ENCODE measurements at regions not wholly inside any gene's neighbourhood (a gene's known extent, or its start where the extent isn't known, plus 50 kb on each side); places are given as distances from the start of the nearest gene placed in this dataset.
"Not testable (repeated sequence)": the region's sequence is repeated elsewhere in the genome, so short reads cannot be mapped to it uniquely, and the experiment has no call there.

DNA sequence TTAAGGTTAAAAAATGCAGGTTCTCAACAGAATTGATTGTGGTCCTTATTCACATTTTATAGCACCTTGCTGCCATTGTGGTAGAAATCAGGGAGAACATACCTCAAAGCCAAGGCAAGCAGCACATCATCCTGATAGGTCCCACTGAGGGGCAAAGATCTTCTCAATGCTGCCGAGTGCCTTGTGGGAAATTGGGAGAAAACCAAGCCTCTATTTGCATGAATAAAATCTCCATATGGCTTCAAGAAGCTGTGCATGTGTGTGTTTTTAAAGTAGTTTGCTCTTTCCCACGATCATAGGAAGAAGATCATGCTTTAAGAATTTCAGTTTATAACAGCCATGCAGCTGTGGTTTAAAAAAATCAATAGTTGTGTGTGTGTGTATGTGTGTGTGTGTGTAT, 216.9 kb upstream of the FBXL7 start:
- Mint-ChIP-seq H3K9me3 (peaks cover 2 to 6% (median 4%) of the 10 kb centered on the region in 3 donors), H3K27me3 (no peaks in the 10 kb centered on the region), H3K27ac (no peak overlapping the region), H3K4me1 (no peaks in the 10 kb centered on the region), H3K36me3 (no peaks in the 10 kb centered on the region), H3K4me3 (no peak overlapping the region)

DNA sequence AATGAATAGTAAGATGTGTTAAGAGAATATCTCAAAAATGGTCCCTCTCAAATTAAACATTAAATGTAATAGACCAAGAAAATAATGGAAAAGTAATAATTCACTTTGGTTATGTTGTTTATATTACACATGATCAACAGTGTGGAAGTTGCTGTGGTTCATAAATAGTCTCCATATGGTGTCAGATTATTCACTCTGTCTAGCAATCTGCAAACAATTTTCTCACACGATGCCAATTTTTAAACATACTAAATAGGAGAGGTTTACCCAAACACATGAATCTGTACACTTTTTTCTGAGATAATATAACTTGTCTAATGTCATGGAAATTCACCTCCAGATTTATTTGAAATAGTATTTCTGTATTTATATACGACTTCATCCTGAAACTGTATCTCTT, 217.4 kb upstream of the FBXL7 start:
- H3K9me3 Mint-ChIP-seq: peaks cover 4 to 6% (median 4%) of the 10 kb centered on the region in 3 donors
- no peak overlapping the region for H3K27ac Mint-ChIP-seq
- no peak overlapping the region for H3K4me3 Mint-ChIP-seq
- no peaks in the 10 kb centered on the region for H3K36me3 Mint-ChIP-seq
- no peaks in the 10 kb centered on the region for H3K27me3 Mint-ChIP-seq
- H3K4me1 Mint-ChIP-seq: no peaks in the 10 kb centered on the region

DNA sequence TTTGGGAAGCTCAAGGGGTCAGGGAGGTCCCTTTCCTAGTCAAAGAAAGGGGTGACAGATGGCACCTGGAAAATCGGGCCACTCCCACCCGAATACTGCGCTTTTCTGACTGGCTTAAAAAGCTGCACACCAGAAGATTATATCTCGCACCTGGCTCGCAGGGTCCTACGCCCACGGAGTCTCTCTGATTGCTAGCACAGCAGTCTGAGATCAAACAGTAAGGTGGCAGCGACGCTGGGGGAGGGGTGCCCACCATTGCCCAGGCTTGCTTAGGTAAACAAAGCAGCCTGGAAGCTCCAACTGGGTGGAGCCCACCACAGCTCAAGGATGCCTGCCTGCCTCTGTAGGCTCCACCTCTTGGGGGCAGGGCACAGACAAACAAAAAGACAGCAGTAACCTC, 228.4 kb upstream of the FBXL7 start:
- not testable (repeated sequence) for H3K36me3 Mint-ChIP-seq

DNA sequence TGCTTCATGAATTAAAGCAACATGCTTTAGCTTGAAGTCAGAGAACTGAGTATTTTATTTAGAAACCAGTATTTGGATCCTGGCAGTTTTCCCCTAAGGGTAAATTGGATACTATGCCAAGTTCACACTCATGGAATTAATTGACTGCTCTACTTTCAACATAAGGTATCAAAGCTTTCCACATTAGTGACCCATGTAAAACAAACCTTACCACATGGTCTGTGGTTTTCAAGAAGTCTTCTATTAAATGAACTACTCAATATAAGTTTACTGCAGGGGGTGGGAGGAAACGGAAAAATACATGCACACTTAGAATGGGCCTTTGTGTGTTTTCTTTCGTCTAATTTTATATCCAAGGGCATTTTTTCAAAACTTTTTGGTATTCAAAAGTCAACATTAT, 232.0 kb upstream of the FBXL7 start:
- no peaks in the 10 kb centered on the region for H3K4me1 Mint-ChIP-seq
- no peak overlapping the region for H3K4me3 Mint-ChIP-seq
- H3K36me3 Mint-ChIP-seq: no peaks in the 10 kb centered on the region
- no peaks in the 10 kb centered on the region for H3K27me3 Mint-ChIP-seq
- H3K9me3 Mint-ChIP-seq: peaks cover 0 to 4% (median 4%) of the 10 kb centered on the region in 3 donors
- H3K27ac Mint-ChIP-seq: no peak overlapping the region

More for the DNA sequence above, 228.4 kb upstream of the FBXL7 start:
- not testable (repeated sequence) for H3K9me3 Mint-ChIP-seq, H3K4me1 Mint-ChIP-seq, H3K27me3 Mint-ChIP-seq, H3K27ac Mint-ChIP-seq, H3K4me3 Mint-ChIP-seq

DNA sequence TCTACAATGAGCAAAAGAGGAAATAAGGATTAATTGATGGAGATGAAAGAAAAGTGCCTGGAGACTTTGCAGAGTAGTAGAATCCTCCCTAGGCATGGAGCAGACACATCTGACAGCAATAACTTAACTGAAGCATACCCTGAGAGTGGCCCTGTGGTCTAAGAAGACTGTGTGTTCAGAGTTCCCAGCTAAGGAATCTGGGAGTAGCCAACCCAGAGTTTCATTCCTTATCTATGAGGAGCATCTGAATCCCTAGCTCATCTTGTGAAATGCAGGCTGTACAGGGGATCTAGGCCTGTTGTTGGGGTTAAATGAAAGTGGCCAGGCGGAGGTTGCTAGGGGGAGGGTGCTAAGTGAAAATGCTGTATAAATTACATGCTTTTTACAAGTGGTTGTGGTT, 233.1 kb upstream of the FBXL7 start:
- no peaks in the 10 kb centered on the region for H3K27me3 Mint-ChIP-seq
- H3K4me3 Mint-ChIP-seq: no peak overlapping the region
- no peak overlapping the region for H3K27ac Mint-ChIP-seq
- H3K4me1 Mint-ChIP-seq: no peaks in the 10 kb centered on the region
- no peaks in the 10 kb centered on the region for H3K36me3 Mint-ChIP-seq
- H3K9me3 Mint-ChIP-seq: peaks cover 2 to 6% (median 4%) of the 10 kb centered on the region in 3 donors

DNA sequence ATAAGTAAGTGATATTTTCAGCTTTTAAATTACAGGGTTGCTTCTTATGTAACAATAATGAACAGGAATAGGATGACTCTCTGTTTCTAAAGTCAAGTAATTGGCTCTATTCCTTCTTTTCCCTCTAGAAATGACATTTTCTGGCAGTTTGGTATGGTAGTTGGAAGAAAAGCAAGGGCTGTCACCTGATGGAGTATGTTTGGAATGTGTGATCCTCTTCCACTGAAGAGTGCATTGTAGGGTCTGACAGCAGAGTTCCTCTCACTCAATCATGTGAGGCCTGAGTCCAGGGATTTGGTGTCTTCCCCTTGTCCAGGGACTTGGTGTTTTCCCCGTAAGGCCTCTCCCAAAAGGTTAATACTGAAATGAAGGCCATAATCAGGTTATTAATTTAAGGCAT, 233.8 kb upstream of the FBXL7 start:
- H3K9me3 Mint-ChIP-seq: peaks cover 2 to 6% (median 4%) of the 10 kb centered on the region in 3 donors
- H3K4me3 Mint-ChIP-seq: no peak overlapping the region
- H3K36me3 Mint-ChIP-seq: no peaks in the 10 kb centered on the region
- no peaks in the 10 kb centered on the region for H3K4me1 Mint-ChIP-seq
- no peak overlapping the region for H3K27ac Mint-ChIP-seq
- H3K27me3 Mint-ChIP-seq: no peaks in the 10 kb centered on the region

DNA sequence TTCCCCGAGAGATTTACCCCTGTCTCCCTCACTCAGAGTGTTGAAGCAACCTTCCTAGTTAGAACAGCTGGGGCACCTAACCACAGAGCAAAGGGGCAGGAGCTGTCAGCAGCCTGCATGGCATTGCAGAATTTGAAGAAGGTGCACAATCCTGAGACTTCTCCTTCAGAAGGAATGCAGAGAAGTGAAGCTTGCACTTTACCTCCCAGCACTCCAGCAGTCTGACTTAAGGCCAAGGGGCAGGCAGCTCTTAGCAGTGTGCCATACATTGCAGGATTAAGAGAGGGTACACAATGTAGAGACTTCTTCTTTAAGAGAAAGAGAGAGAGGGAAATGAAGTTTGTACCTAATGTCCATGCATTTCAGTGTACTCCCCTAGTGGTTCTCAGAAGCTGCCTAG, 236.0 kb upstream of the FBXL7 start:
- H3K4me3 Mint-ChIP-seq: no peak overlapping the region

DNA sequence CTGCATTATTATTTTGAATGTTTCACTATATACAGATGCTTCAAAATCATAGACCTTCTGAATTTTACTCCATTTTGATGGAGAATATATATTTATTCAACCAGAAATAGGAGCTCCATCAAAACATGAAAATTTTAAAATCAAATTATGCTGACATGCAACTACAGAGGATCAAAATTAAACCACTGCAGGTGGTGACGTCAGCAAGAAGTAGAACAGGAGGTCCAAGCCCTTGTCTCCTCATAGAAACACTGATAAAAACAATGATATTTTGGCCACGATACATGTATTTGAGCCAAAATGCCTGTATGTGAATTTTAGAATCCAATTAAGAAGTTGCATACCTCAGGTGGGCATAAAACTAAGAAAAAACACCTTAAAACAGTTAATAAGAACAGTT, 236.6 kb upstream of the FBXL7 start:
- peaks cover 1 to 4% (median 2%) of the 10 kb centered on the region in 3 donors for H3K9me3 Mint-ChIP-seq
- no peak overlapping the region for H3K27ac Mint-ChIP-seq
- no peaks in the 10 kb centered on the region for H3K36me3 Mint-ChIP-seq
- H3K4me1 Mint-ChIP-seq: no peaks in the 10 kb centered on the region
- H3K4me3 Mint-ChIP-seq: no peak overlapping the region
- H3K27me3 Mint-ChIP-seq: no peaks in the 10 kb centered on the region

More for the DNA sequence above, 236.0 kb upstream of the FBXL7 start:
- Mint-ChIP-seq H3K27ac (no peak overlapping the region), H3K36me3 (no peaks in the 10 kb centered on the region), H3K27me3 (no peaks in the 10 kb centered on the region), H3K9me3 (peaks cover 2 to 4% (median 4%) of the 10 kb centered on the region in 3 donors), H3K4me1 (no peaks in the 10 kb centered on the region)

DNA sequence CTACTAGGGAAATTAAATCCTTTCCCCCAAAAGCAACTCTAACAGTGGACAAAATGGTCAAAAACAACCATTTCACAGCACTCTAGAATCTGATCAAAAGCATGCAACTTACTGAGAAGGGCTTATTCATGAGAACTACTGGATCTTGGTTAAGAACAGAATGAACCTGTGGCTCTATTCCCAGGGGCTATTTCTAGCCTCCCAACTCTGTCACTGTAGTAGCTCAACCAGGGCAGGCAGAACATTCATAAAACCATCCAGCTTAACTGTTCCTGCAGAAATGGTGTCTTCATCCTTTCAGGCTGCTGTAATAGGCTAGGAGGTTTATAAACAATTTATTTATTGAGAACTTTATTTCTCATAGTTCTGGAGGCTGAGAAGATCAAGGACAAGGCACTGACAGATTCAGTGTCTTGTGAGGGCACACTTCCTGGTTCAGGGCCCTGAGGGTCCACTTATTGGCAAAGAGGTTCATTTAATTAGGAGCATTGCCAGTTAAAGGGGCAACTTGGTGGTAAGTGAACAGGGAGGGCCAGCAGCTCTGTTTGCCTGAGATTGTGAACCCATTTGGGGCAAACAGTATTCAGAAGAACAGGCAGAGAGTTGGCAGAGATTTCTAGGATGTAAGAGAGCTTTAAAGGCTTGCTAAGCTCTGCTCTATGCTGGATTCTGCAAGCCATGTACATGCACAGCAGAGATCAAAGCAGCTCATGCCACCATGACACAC, 238.5 kb upstream of the FBXL7 start:
- Mint-ChIP-seq H3K4me3 (no peak overlapping the region), H3K4me1 (no peaks in the 10 kb centered on the region), H3K27ac (no peak overlapping the region), H3K9me3 (peaks cover 1 to 4% (median 2%) of the 10 kb centered on the region in 3 donors), H3K27me3 (no peaks in the 10 kb centered on the region), H3K36me3 (no peaks in the 10 kb centered on the region)

DNA sequence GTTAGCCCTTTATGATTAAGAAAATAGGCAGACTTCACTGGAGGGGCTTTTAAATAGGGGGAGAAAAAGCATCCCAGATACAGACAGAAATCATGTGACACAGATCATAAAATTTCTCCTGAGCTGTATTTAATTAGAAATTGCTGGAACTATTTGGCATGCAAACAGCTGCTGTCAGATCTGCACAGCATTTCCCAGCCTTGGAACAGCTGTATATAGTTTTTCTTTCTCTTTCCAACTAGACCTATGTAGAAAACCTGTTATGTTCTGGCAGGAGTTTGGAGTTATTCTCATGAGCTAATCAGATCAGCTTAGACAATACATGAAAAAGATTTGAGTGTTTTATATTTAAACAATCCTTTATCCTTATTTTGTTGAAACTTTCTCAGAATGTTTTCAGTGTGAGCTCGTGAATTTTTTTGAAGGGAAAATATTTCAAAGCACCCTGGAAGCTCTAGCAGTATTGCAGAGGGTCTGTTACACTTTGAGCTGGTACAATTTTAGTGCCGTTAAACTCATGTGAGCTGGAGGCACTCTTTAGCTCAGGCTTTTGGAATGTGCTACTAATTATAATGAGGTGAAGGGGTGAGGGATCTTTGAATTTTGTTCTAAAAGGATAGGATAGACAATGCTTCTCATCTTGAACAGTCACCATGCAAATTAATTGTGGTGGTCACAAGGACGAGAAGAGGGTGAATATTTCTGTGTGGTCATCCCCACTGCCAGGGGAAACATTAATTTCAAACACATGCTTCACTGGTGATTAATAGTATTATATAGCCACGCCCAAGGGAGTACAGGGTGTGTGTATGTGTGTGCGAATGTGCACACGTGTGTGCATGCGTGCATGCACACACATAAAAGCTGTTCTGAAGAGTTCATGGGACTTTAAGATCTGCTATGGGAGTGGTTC, 239.4 kb upstream of the FBXL7 start:
- Mint-ChIP-seq H3K9me3 (peaks cover 0 to 2% (median 1%) of the 10 kb centered on the region in 3 donors), H3K4me3 (no peak overlapping the region)

DNA sequence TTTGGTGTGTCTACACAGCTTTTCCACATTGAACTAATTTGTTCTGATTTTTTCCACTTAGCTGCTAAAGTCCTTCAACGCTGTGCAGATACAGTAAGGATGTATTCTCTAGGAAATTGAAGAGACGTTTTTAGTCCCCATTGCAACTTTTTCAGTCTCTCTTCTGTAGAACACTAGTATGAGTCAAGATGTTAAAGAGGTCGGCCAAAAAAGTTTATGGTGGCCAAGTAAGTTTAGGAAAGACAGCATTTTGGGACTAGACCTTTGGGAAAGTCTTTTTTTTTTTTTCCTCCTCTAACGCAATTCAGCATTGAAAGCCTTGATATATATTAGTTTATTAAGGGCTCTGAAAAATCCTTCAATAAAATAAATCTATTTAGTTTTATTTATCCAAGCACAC, 243.5 kb upstream of the FBXL7 start:
- Mint-ChIP-seq H3K27ac (no peak overlapping the region), H3K27me3 (no peaks in the 10 kb centered on the region), H3K4me3 (no peak overlapping the region), H3K4me1 (no peaks in the 10 kb centered on the region), H3K9me3 (no peaks in the 10 kb centered on the region), H3K36me3 (no peaks in the 10 kb centered on the region)

More for the DNA sequence above, 239.4 kb upstream of the FBXL7 start:
- Mint-ChIP-seq H3K27ac (peak overlapping the region in 1 of 3 donors; percentile 5), H3K4me1 (no peaks in the 10 kb centered on the region), H3K27me3 (no peaks in the 10 kb centered on the region), H3K36me3 (no peaks in the 10 kb centered on the region)

DNA sequence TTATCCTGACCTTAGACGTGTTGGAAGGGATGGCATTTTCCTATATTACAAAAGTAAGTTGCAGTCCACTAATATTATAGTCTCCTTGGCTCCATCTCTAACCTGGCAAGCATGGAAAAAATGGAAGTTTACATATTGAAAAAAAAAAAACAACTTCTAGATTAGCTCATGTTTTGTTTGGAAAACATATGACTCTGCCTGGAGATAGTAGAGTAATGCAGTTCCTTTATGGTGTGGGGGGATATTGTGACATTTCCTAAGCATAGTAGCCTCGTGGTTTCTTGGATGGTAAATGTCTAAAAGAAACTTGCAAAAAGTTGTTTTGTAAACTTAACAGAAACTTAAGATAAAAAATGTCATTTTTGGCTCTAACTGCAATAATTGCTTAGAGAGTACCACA, 244.4 kb upstream of the FBXL7 start:
- Mint-ChIP-seq H3K4me1 (no peaks in the 10 kb centered on the region), H3K27ac (no peak overlapping the region), H3K27me3 (no peaks in the 10 kb centered on the region), H3K36me3 (no peaks in the 10 kb centered on the region), H3K9me3 (no peaks in the 10 kb centered on the region), H3K4me3 (no peak overlapping the region)

DNA sequence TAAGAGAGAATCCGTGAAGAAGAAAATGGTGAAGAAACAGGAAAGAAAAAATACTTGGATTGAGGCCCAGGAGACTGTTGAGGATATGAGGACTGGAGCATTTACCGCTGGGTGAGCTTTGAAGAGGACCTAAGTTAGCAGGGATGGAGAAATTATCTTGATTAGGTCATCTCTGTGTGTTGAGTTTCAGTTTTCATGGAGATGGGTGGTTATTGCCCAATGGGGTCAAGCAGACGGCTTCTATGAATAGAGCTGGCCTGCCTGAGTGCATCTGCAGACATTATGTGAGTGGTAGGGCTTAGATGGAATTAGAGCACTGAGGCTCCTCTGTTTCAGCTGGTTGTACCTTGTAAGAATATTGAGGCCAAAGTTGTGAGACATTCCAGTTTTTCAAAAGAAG, 245.4 kb upstream of the FBXL7 start:
- no peaks in the 10 kb centered on the region for H3K27me3 Mint-ChIP-seq

DNA sequence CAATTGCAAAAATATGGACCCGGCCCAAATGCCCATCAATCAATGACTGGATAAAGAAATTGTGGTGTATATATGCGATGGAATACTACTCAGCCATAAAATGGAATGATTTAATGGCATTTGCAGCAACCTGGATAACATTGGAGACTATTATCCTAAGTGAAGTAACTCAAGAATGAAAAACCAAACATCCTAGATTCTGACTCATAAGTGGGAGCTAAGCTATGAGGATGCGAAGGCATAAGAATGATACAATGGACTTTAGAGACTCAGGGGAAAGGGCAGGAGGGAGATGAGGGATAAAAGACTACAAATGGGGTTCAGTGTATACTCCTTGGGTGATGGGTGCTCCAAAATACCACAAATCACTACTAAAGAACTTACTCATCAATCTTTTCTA, 247.6 kb upstream of the FBXL7 start:
- Mint-ChIP-seq H3K27me3 (no peaks in the 10 kb centered on the region), H3K9me3 (no peaks in the 10 kb centered on the region), H3K4me1 (no peaks in the 10 kb centered on the region), H3K27ac (no peak overlapping the region), H3K4me3 (no peak overlapping the region), H3K36me3 (no peaks in the 10 kb centered on the region)

More for the DNA sequence above, 245.4 kb upstream of the FBXL7 start:
- H3K36me3 Mint-ChIP-seq: no peaks in the 10 kb centered on the region
- no peaks in the 10 kb centered on the region for H3K9me3 Mint-ChIP-seq
- H3K4me1 Mint-ChIP-seq: no peaks in the 10 kb centered on the region
- H3K4me3 Mint-ChIP-seq: no peak overlapping the region
- H3K27ac Mint-ChIP-seq: no peak overlapping the region

DNA sequence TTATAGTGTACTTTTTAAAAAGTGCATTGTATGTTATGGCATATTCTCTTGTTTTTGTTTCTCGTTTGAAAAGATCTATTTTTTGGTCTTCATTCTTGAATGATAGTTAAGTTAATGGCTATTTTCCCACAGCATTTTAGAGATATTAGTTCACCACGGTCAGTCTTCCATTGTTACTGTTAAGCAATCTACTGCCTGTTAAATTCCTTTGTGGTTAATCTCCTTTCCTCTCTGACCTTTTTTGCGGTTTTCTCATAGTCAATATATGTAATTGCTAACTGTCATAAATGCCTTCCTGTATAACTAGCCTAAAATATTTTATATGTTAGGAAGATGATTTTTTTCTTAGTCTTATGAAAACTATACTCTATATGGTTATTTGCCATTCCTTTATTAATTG, 250.8 kb upstream of the FBXL7 start:
- H3K4me1 Mint-ChIP-seq: no peaks in the 10 kb centered on the region
- H3K9me3 Mint-ChIP-seq: peaks cover 0 to 9% (median 2%) of the 10 kb centered on the region in 3 donors
- H3K27me3 Mint-ChIP-seq: no peaks in the 10 kb centered on the region
- H3K4me3 Mint-ChIP-seq: no peak overlapping the region
- H3K36me3 Mint-ChIP-seq: no peaks in the 10 kb centered on the region
- no peak overlapping the region for H3K27ac Mint-ChIP-seq

Measured in IgD-negative memory B cell (primary cell).